ENCODE measurements at regions not wholly inside any gene's neighbourhood (a gene's known extent, or its start where the extent isn't known, plus 50 kb on each side); places are given as distances from the start of the nearest gene placed in this dataset.

DNA sequence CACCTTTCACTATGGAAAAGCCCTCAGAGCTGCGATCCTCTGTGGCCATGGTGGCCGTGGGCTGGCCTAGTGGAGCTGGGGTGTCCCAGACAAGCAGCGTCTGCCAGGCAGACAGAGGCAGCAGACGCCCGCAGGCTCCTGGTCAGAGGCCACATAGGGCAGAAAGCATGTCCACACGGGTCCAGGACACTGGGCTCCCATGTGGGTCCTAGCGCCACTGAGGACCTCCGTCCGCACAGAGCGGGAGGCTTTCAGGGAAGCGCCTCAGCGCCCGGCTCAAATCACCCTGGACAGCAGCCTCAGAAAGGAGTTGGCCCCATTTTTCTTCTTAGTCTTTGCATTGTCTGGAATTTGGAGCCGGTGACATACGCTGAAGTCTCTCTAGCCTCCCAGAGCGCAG, 389.7 kb downstream of the BRD1 start:
- TF ChIP-seq POLR2A (IDR thresholded peaks at IDR 0.05; ENCODE audit: low read depth, low read length) (no peak), POLR2AphosphoS5 (IDR thresholded peaks at IDR 0.05; ENCODE audit: low read depth, low read length) (no peak), TAF1 (IDR thresholded peaks at IDR 0.05; ENCODE audit: low read depth, low read length) (no peak), PAX5 (IDR thresholded peaks at IDR 0.05; ENCODE audit: insufficient read depth, low read length, severe bottlenecking) (no peak), SPI1 (IDR thresholded peaks at IDR 0.05; ENCODE audit: low read depth, low read length) (no peak), POU2F2 (IDR thresholded peaks at IDR 0.05; ENCODE audit: low read depth, low read length) (no peak)

All from GM12891 (cell line).